COLO668 (cell line): ENCODE measurements at regions not wholly inside any gene's neighbourhood (a gene's known extent, or its start where the extent isn't known, plus 50 kb on each side); places are given as distances from the start of the nearest gene placed in this dataset.
"Not testable (repeated sequence)": the region's sequence is repeated elsewhere in the genome, so short reads cannot be mapped to it uniquely, and the experiment has no call there.

Experiments used
- DNase-seq: peaks from one replicate; lab custom pipeline; 2025; ENCODE audit not compliant: unreplicated experiment; lab: John Stamatoyannopoulos, UW

GRCh38 chrX:1062351-1062750 lies 150.1 kb downstream of the CRLF2 start:
- no peak for DNase-seq

GRCh38 chrX:1060562-1060960 lies 151.9 kb downstream of the CRLF2 start:
- DNase-seq = no peak

- no peak for DNase-seq
Observed at GRCh38 chrX:1059576-1060561, 152.6 kb downstream of the CRLF2 start.

DNA sequence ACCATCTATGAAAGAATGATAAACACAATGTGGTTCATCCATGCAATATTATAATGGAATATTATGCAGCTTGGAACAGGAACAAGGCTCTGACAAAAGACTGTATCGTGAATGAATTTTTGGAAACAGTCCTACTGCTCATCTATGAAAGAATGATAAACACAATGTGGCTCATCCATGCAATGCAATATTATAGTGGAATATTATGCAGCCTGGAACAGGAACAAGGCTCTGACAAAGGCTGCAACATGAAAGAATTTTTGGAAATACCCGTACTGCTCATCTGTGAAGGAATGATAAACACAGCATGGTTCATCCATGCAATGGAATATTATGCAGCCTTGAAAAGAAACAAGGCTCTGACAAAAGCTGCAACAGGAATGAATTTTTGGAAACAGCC lies 158.8 kb downstream of the CRLF2 start:
- not testable (repeated sequence) for DNase-seq

- DNase-seq = no peak
Observed at GRCh38 chrX:1053072-1053471, 159.4 kb downstream of the CRLF2 start.

GRCh38 chrX:1052021-1052420 lies 160.4 kb downstream of the CRLF2 start:
- no peak for DNase-seq

GRCh38 chrX:1051421-1051820 lies 161.0 kb downstream of the CRLF2 start:
- DNase-seq = no peak

GRCh38 chrX:1045680-1046314 lies 166.7 kb downstream of the CRLF2 start:
- DNase-seq = no peak

DNA sequence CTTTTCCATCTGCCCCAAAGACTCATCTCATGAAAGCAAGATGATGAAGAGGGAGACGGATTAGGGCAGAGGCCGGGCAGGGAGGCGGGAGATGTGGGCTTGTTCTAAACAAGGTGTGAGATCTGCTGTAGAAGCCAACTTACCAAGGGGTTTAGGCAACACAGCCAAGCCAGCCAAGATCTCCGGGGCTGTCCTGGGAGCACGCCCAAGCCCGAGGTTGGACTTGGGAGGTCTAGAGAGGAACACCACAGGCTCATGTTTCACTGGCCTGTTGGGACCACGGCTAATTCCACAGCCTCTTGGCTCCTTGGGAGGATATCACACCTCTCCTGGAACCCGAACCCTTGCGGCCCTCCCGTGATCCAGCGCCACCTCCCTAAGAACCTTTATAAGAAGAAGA lies 171.4 kb downstream of the CRLF2 start:
- DNase-seq = no peak

DNA sequence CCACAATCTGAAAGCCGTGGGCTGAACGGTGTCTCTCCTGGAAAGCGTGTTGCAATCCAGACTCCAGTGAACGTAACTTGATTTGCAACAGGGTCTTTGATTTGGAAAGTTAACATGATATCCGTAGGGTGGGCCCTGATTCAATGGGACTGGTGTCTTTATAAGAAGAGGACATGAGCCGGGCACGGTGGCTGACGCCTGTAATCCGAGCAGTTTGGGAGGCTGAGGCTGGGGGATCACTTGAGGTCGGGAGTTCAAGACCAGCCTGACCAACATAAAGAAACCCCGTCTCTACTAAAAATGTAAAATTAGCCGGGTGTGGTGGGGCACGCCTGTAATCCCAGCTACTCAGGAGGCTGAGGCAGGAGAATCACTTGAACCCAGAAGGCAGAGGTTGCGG lies 176.5 kb downstream of the CRLF2 start:
- not testable (repeated sequence) for DNase-seq

DNA sequence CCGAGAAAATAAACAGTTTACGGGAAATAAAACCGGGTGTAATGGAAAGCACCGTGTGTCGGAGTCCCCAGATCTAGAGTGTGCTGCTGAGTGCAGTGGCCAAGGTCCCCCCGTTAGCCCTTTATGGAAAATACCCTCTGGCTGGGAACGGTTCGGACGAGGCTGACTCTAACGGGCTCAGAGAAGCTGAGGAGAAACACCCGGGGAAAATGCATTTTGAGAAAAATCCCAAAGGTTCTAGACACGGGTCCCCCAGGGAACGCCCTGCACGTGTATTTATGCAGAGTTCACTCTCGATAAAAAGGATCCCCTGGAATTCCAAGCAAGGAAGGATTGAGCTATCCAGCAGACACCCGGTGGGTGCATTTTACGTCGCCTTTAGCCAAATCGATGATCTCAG lies 177.2 kb downstream of the CRLF2 start:
- DNase-seq = no peak

DNA sequence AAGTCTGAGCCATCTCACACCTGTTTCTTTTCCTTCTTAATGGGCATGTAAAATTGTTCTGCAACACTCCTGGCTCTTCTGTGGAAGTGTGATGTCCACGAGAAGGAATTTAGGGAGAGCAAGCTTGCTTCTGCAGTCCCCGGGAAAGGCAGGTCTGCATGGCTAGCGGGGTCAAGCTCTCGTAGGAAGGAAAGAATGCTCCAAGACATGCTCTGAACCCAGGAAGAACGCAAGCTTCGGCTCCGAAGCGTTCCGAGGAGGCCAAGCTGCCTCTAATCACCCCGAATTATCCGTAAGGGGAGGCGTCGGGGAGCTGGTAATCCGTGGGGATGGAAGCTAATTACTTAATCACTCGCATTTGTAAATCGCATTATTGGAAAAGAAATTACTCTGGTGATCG lies 177.7 kb downstream of the CRLF2 start:
- no peak for DNase-seq

DNA sequence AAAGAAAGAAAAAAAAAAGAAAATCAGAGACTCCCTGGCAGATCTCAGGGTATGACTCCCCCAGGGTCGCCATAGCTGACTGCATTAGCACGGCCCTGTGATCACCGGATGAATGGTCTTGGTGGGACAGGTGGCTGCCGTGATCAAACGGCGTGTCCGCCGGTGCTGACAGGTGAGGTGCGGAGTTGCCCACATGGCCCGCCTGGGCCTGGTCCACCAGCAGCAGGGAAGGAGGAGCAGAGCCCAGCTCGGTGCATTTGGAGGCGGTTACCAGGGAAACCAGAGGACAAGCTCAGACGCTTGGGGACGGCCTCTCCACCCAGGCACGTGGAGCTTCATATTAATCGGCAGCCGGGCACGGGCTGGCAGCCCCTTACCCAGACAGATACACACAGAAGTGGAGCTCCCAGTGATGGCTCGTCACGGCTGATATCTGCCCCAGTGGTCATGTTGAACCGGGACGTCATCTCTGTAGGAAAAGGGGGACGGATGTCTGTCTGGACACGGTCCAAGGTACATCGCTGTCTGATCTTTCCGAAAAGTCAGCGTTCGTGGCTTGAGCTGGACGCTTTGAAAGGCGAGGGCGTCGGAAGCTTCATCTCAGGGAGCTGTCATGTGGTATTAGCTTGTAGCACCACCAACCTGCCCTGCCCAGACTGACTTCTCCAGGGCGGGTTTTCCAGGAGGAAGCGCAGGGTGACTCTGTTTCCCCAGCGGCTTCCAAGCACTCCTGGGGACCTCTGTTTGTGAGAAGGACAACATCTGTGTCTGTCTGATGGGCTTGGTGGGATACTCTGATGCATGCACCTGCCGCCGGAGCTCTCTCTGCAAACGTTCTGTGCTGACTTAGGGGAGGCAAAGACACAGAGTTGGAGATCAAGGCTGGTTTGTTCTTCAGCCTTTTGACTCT lies 180.7 kb downstream of the CRLF2 start:
- DNase-seq = no peak

GRCh38 chrX:1029494-1029893 lies 183.0 kb downstream of the CRLF2 start:
- DNase-seq = no peak

- DNase-seq = no peak
Observed at GRCh38 chrX:1027680-1028079, 184.8 kb downstream of the CRLF2 start.

DNA sequence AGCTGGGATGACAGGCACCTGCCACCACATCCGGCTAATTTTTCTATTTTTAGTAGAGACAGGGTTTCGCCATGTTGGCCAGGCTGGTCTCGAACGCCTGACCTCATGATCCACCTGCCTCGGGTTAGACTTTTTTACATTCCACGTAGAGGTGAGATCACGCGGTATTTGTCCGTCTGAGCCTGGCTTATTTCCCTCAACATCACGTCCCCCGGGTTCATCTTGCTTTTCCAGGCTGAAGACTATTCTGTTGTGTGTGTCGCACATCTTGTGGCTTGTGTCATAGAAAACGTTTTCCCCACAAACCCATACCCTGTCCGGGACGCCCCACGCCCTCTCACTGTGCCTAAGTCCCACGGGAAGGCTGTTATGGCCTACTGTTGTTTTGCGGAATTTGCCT lies 185.3 kb downstream of the CRLF2 start:
- DNase-seq = no peak

DNA sequence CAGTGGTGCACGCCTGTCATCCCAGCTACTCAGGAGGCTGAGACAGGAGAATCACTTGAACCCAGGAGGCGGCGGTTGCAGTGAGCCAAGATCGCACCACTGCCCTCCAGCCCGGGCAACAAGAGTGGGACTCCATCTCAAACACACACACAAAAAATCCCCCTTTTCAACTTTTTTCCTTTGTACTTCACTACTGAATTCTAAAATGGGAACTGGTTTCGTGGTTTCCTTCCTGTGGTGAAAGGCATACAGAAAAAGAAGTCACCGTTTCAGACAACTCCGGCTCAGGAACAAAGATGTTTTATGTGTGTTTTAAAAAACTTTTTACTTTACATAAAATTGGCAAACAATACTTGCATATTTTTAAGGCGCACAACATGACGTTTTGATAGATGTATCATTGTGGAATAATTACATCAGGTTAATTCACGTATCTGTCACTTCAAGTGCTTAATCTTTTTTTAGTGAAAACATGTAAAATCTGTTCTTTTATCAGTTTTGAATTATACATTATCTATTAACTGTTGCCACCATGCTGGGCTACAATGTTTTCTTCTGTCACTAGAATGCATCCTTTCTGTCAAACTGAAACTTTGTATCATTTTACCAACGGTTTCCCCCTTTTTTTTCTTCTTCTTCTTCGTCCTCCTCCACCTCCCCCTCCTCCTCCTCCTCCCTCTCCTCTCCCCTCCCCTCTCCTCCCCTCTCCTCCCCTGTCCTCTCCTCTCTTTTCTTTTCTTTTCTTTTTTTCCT lies 186.0 kb downstream of the CRLF2 start:
- no peak for DNase-seq

DNA sequence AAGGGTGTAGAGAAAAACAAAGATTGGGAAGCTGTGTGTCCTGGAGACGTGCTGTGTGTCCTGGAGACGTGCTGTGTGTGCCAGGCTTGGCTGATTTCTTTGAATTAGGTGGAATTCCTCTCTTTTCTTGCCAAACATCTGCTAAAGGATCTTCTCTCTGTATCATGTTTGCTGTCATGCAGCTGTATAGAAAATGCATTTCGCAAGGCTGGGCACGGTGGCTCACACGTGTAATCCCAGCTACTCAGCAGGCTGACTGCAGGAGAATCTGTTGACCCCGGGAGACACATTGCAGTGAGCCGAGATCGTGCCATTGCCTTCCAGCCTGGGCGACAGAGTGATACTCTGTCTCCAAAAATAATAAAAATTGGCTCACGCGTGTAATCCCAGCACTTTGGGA lies 187.0 kb downstream of the CRLF2 start:
- DNase-seq = no peak

GRCh38 chrX:1023676-1024075 lies 188.8 kb downstream of the CRLF2 start:
- DNase-seq = no peak

DNA sequence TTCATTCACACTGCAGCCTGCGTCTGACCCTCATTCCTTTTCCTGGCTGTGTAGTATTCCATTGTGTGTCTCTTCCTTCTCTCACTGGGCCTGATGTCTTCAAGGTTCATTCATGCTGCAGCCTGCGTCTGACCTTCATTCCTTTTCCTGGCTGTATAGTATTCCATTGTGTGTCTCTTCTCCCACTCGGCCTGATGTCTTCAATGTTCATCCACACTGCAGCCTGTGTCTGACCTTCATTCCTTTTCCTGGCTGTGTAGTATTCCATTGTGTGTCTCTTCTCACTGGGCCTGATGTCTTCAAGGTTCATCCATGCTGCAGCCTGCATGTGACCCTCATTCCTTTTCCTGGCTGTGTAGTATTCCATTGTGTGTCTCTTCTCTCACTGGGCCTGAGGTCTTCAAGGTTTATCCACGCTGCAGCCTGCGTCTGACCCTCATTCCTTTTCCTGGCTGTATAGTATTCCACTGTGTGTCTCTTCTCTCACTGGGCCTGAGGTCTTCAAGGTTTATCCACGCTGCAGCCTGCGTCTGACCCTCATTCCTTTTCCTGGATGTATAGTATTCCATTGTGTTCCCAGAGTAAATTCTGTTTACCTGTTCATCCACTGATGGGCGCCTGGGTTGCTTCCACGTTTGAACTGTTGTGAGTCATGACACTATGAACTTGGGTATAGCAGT lies 191.0 kb downstream of the CRLF2 start:
- DNase-seq = not testable (repeated sequence)
